Heart left ventricle (tissue), 16 donors: ENCODE measurements at regions not wholly inside any gene's neighbourhood (a gene's known extent, or its start where the extent isn't known, plus 50 kb on each side); places are given as distances from the start of the nearest gene placed in this dataset.

Source experiments
- ATAC-seq, 4 donors: fragments of 200-7000 bp; cut with Tn5 transposase; one replicate each; pipeline ENCODE4 v1.9.1; 2020 to 2022; ENCODE audit warnings: moderate library complexity in 4 of 4, mild to moderate bottlenecking in 3 of 4, moderate number of reproducible peaks in 1 of 4
- DNase-seq, 5 donors: peaks; one replicate each; pipeline ENCODE4 v3.0.0-alpha.2; 2020
- H3K27ac ChIP-seq, 12 donors: fragments of 200-600 bp; sonication (generic) in 4 of 12; one replicate each; pipeline versions ENCODE4 v1.5.0 to v1.8.0; 2016 to 2022; ENCODE audit warnings: mild to moderate bottlenecking in 2 of 12
- H3K27me3 ChIP-seq, 9 donors: fragments of 200-600 bp; sonication (generic) in 2 of 9; one replicate each; pipeline versions ENCODE4 v1.5.1 to v1.8.0; 2016 to 2022; ENCODE audit warnings: mild to moderate bottlenecking in 3 of 9
- H3K36me3 ChIP-seq, 9 donors: fragments of 200-600 bp; sonication (generic) in 2 of 9; one replicate each; pipeline versions ENCODE4 v1.5.0 to v1.8.0; 2018 to 2022; ENCODE audit warnings: mild to moderate bottlenecking in 2 of 9
- H3K4me1 ChIP-seq, 12 donors: fragments of 200-600 bp; sonication (generic) in 4 of 12; one replicate each; pipeline versions ENCODE4 v1.5.0 to v1.8.0; 2016 to 2022; ENCODE audit warnings: mild to moderate bottlenecking in 3 of 12
- H3K4me3 ChIP-seq, 12 donors: fragments of 200-600 bp; sonication (generic) in 4 of 12; one replicate each; pipeline versions ENCODE4 v1.5.0 to v1.8.0; 2017 to 2022; ENCODE audit warnings: mild to moderate bottlenecking in 9 of 12, moderate library complexity in 4 of 12
- H3K9me3 ChIP-seq, 12 donors: fragments of 200-600 bp; sonication (generic) in 4 of 12; one replicate each; pipeline versions ENCODE4 v1.5.0 to v1.8.0; 2016 to 2022; ENCODE audit warnings: mild to moderate bottlenecking in 1 of 12
- CTCF ChIP-seq, 12 donors: fragments of 200-600 bp; sonication (generic) in 4 of 12; IDR thresholded peaks; one replicate each; pipeline versions ENCODE4 v1.5.0 to v1.8.0; 2018 to 2022; ENCODE audit warnings: antibody characterized with exemption in 12 of 12, mild to moderate bottlenecking in 5 of 12
- POLR2A ChIP-seq, 2 donors: fragments of 450-650 bp; IDR thresholded peaks; one replicate each; pipeline ENCODE4 v1.6.1; 2017; ENCODE audit warnings: antibody characterized with exemption in 2 of 2, mild to moderate bottlenecking in 2 of 2, moderate library complexity in 2 of 2
- WGBS, 4 donors: extraction: QIAGEN DNeasy Blood & Tissue Kit in 2 of 4; methylation state at CpG; one replicate each; pipeline versions ENCODE4 v1.1.5 to v1.1.7; 2013 to 2018; 5-methylcytosine and 5-hydroxymethylcytosine counted together
- intact Hi-C, 10 donors: fragments of 100-400 bp; cut with DNase I; formaldehyde crosslinking; loops; one replicate each; pipeline versions ENCODE4 v1.11.1 to v1.14.2; 2022
- donor health status: ischemic (EF 13 %, LVEDD 7.1; RV severe dilation, severe dysfunction).
- donor health status: healthy with polysubstance abuse.
- donor health status: DM: no; HTN: yes; CAD: no.
- donor health status: DM: no; HTN: no; CAD: no.
- donor health status: ischemic (EF 25% LVEDD 6.9; RV normal size, moderate dysfunction).
- donor health status: ischemic (EF 25% LVEDD 5.7; RV mildly dilated, moderate dysfunction).
- donor health status: healthy.
- donor health status: DM: yes; HTN: yes; CAD: no.
- donor health status: ischemic (EF 35%, LVEDD 5.7; RV mildly dilated, moderate dysfunction).
- donor health status: nonischemic (EF 11% LVEDD 7.7; RV severe dilation, severe dysfunction).
- donor health status: DM: yes; HTN: yes; CAD: no.
- donor health status: PGD.
- donor health status: ischemic (EF 29% LVEDD 5.4; RV normal size, mild dysfunction).
- donor health status: nonischemic (EF 23%, LVEDD 6.1; RV moderate dilation, normal function).

- no peak for DNase-seq
- TF ChIP-seq CTCF (IDR thresholded peaks at IDR 0.05) (no peak), POLR2A (IDR thresholded peaks at IDR 0.05) (no peak)
- WGBS, 4 donors: 89 to 97% (median 94%) methylated on average over 1 of the region's 1 CpG
Observed at GRCh38 chr5:143898381-143898780, 86.4 kb downstream of the HMHB1 start.

GRCh38 chr5:143898916-143899591, 87.1 kb downstream of the HMHB1 start:
- no peak for ATAC-seq
- no peaks in the 10 kb centered on the region for H3K36me3 ChIP-seq
- no peak overlapping the region for H3K27ac ChIP-seq
- H3K4me3 ChIP-seq: no peak overlapping the region
- no peak for TF ChIP-seq CTCF (IDR thresholded peaks at IDR 0.05)
- TF ChIP-seq POLR2A (IDR thresholded peaks at IDR 0.05): no peak
- H3K27me3 ChIP-seq: no peaks in the 10 kb centered on the region
- intact Hi-C loops: no loop called here
- DNase-seq: no peak
- H3K4me1 ChIP-seq: peaks cover 0 to 4% (median 0%) of the 10 kb centered on the region in 12 donors
- no peaks in the 10 kb centered on the region for H3K9me3 ChIP-seq
- WGBS, 4 donors: 69 to 76% (median 72%) methylated on average over 6 of the region's 6 CpGs

More at GRCh38 chr5:143898381-143898780, 86.4 kb downstream of the HMHB1 start:
- no peaks in the 10 kb centered on the region for H3K36me3 ChIP-seq
- H3K27me3 ChIP-seq: no peaks in the 10 kb centered on the region
- peaks cover 0 to 4% (median 0%) of the 10 kb centered on the region in 12 donors for H3K4me1 ChIP-seq
- intact Hi-C loops: no loop called here
- no peaks in the 10 kb centered on the region for H3K9me3 ChIP-seq
- no peak overlapping the region for H3K4me3 ChIP-seq
- ATAC-seq: no peak
- H3K27ac ChIP-seq: no peak overlapping the region

- H3K27ac ChIP-seq: no peak overlapping the region
- DNase-seq: no peak
- intact Hi-C loops: no loop called here
- no peak for TF ChIP-seq POLR2A (IDR thresholded peaks at IDR 0.05)
- TF ChIP-seq CTCF (IDR thresholded peaks at IDR 0.05): no peak
- 99 to 100% (median 100%) methylated on average over 1 of the region's 1 CpG for WGBS, 4 donors
- no peaks in the 10 kb centered on the region for H3K27me3 ChIP-seq
- H3K4me3 ChIP-seq: no peak overlapping the region
- H3K4me1 ChIP-seq: no peaks in the 10 kb centered on the region
- H3K36me3 ChIP-seq: no peaks in the 10 kb centered on the region
- H3K9me3 ChIP-seq: no peaks in the 10 kb centered on the region
- no peak for ATAC-seq
Observed at GRCh38 chr5:143908959-143909358, 97.0 kb downstream of the HMHB1 start.

- no peaks in the 10 kb centered on the region for H3K27me3 ChIP-seq
- no peak for ATAC-seq
- 92 to 100% (median 92%) methylated on average over 1 of the region's 1 CpG for WGBS, 4 donors
- H3K9me3 ChIP-seq: no peaks in the 10 kb centered on the region
- no peak overlapping the region for H3K27ac ChIP-seq
- H3K36me3 ChIP-seq: no peaks in the 10 kb centered on the region
- TF ChIP-seq CTCF (IDR thresholded peaks at IDR 0.05) (no peak), POLR2A (IDR thresholded peaks at IDR 0.05) (no peak)
- no peaks in the 10 kb centered on the region for H3K4me1 ChIP-seq
- no peak overlapping the region for H3K4me3 ChIP-seq
- intact Hi-C loops: no loop called here
- no peak for DNase-seq
Observed at GRCh38 chr5:143913008-143913752, 101.2 kb downstream of the HMHB1 start.
